Cardiac fibroblast (primary cell): ENCODE measurements at regions not wholly inside any gene's neighbourhood (a gene's known extent, or its start where the extent isn't known, plus 50 kb on each side); places are given as distances from the start of the nearest gene placed in this dataset.

Experiments used
- DNase-seq, 2 donors: peaks; one replicate each; pipeline versions ENCODE4 v3.0.0 to v3.0.0-alpha.2; 2010; ENCODE audit warnings: low read depth in 2 of 2
- H3K4me3 ChIP-seq, 2 donors: replicated peaks in 1 of 2; 1 replicate in 1 of 2; 2 replicates in 1 of 2; pipeline ENCODE4 v1.5.1; 2011; ENCODE audit warnings: low read depth in 2 of 2, low read length in 2 of 2, mild to moderate bottlenecking in 2 of 2, moderate library complexity in 1 of 2
- TF ChIP-seq, protein P1 (sequence below): IDR thresholded peaks from one replicate; pipeline ENCODE4 v1.5.1; 2011; ENCODE audit warnings: low read depth, mild to moderate bottlenecking, low read length, inconsistent platforms

DNA sequence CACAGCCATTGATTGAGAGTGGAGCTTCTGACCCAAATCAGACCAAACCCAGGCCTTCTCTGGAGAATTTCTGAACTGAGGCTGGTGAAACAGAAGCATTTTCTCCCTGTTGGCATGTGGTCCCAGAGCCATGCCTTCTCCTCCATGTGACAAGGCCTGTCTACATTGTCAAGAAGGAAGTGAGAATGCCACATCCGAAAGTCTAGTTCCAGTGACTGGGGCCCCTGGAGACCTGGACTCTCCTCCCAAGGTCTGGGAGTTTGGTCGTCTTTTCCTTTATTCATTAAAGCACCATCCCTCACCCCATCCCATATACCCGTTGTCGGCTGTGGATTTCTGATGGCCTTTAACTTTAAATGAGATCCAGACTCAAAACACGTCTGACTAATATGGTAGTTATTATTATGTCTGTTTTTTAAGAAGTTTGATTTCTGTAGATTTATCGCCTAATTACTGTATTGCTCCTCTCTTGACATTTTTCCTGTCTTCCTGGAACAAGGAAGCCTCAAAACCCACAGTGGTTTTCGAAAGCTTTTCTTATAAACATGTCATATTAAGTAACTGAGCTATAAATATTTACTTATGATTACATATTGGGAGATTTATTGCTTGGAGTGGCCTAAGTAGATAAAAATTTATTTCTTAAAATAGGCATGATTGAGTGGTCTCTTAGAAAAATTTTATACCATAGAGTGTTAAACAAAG is 128.3 kb upstream of the FRY start:
- no peak for DNase-seq
- H3K4me3 ChIP-seq: no peak overlapping the region
- TF ChIP-seq, protein P1, sequence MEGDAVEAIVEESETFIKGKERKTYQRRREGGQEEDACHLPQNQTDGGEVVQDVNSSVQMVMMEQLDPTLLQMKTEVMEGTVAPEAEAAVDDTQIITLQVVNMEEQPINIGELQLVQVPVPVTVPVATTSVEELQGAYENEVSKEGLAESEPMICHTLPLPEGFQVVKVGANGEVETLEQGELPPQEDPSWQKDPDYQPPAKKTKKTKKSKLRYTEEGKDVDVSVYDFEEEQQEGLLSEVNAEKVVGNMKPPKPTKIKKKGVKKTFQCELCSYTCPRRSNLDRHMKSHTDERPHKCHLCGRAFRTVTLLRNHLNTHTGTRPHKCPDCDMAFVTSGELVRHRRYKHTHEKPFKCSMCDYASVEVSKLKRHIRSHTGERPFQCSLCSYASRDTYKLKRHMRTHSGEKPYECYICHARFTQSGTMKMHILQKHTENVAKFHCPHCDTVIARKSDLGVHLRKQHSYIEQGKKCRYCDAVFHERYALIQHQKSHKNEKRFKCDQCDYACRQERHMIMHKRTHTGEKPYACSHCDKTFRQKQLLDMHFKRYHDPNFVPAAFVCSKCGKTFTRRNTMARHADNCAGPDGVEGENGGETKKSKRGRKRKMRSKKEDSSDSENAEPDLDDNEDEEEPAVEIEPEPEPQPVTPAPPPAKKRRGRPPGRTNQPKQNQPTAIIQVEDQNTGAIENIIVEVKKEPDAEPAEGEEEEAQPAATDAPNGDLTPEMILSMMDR: no peak

DNA sequence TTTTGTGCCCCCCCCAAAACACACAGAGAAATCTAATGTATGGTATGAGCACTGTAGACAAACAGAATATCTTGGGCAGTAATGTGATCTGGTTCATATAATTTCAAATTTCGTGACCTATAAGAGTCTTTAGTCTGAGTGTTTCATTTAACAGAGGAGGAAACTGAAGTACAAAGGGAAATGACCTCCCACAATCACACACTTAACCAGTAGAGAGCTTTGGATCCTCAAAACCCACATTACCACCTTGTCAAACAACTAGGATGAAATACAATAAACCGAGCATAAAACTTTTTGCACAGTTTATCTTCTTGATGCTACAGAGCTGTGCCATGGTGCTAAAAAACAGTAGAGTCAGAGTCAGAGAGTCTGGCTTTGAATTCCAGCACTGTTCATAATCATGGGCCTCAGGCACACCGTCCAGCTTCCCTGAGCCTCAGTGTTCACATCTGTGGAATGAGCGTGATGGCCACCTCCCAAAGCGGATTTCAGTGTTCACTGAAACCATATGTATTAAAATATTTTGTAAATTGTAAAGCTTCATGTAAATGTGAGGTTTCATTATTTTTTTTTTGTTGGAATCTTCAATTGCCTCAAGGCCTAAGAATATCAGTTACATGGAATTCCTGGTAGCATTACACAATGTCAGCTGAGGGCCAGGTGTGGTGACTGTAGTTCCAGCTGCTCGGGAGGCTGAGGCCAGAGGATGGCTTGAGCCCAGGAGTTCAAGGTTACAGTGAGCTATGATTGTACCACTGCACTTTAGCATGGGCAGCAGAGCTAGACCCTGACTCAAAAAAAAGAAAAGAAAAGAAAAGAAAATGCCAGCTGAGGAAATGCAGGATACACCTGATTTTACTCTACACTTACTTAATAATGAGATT is 126.4 kb upstream of the FRY start:
- H3K4me3 ChIP-seq: no peak overlapping the region
- TF ChIP-seq, protein P1: no peak
- no peak for DNase-seq

DNA sequence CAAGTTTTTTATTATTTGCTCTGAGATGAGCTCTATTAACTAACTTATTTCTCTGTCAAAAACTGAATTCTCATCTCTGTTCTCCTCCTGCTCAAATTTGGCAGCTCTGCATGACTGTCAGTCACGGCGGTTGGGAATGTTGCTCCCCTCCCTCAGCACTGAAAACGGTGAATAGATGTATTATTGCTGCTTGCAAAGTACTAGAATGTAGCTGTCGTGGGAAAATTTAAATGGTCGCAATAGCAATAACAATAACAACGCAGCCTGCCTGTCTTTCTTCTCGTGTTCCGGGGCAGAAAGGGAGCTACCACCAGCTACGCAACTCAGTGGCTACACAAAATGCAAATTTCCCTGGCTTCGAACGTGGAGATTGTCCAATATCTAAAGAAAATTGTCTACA is 125.6 kb upstream of the FRY start:
- TF ChIP-seq, protein P1: no peak
- no peak for DNase-seq
- no peak overlapping the region for H3K4me3 ChIP-seq

DNA sequence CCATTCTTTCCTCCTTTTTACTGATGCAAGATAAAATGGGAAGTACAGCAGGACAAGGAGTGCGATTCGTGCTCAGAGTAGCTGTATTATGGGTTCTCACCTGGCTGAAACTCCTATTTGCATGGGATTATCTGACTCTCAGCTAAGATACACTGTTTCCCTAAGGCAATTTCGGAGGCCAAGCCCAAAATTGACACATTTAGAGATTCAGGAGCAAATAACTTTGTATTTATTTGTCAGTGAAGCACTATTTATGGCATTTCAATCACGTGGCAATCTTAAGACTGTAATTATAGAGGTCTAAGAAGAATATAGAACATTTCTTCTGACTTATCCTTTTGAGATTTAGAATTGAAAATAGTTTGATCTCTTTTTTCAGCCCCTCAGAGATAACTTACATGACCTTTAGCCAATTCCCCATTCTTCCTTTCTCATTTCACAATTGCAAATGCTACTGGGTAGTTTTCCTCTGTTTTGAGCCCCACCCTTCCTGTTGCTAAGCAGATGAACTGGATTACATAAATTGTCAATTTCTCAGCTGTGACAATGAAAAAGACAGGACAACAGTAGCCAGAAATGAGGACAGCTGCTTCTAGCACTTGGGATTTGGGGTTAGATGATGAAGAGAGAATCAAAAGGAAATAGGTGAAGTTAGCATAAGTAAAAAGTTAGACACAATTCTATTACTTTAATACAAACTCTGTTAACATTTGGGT is 122.7 kb upstream of the FRY start:
- DNase-seq: peak in 1 of 2 donors; percentile 51
- TF ChIP-seq, protein P1: no peak
- no peak overlapping the region for H3K4me3 ChIP-seq

DNA sequence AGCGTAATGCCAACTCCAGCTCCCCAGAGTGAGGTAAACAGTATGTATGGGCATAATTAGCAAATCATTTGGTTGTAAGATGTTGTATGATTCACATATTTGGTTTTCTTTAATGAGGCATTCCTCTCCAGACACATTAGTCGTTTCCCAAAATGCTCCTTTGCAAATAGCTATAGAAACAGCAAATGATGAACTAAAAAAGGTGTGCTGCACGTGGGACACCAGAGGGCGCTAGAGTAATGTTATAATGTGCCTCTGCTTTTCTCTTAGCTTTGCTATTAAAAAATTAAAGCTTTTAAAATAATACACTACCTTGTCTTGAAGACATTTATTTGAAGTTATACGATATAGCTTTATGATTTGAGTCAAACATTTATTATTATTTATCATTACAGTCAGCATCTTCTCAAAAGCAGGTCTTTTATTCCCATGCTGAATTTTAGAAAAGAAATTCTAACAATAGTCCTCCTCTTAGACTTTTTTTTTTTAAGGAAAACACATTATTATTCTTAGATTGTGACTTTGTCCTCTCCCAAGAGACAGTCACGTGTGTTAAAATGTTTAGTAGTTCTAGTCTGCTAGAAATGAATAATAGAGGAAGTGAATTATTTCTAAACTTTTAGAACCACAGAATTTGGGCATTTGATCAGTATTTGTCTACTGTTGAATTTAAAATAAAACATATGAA is 121.6 kb upstream of the FRY start:
- DNase-seq: peak; percentile 80 to 81
- TF ChIP-seq, protein P1: peak; percentile 74
- no peak overlapping the region for H3K4me3 ChIP-seq

DNA sequence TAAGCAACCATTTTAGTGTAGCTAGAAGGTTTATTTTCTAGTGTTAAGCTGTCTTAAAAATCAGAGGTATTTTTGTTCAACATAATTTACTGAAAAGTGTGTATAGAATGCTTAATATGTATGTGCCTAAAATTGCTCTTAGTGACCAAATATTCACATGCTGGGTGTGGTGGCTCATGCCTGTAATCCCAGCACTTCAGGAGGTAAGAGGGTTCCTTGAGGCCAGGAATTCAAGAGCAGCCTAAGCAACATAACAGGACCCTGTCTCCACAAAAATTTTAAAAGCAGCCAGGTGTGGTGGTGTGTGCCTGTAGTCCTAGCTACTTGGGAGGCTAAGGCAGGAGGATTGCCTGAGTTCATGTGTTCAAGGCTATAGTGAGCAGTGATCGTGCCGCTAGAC is 120.9 kb upstream of the FRY start:
- TF ChIP-seq, protein P1: no peak
- DNase-seq: no peak
- H3K4me3 ChIP-seq: no peak overlapping the region
